T1000 (cell line): ENCODE measurements at regions not wholly inside any gene's neighbourhood (a gene's known extent, or its start where the extent isn't known, plus 50 kb on each side); places are given as distances from the start of the nearest gene placed in this dataset.
"Not testable (repeated sequence)": the region's sequence is repeated elsewhere in the genome, so short reads cannot be mapped to it uniquely, and the experiment has no call there.

Source experiments
- DNase-seq: peaks from one replicate; lab custom pipeline; 2025; ENCODE audit warnings: mixed read lengths; lab: John Stamatoyannopoulos, UW

- no peak for DNase-seq
Measured at GRCh38 chr1:168490306-168490705, 53.5 kb downstream of the XCL2 start.

- no peak for DNase-seq
Measured at GRCh38 chr1:168488138-168488537, 55.7 kb downstream of the XCL2 start.

GRCh38 chr1:168486820-168487219 lies 57.0 kb downstream of the XCL2 start:
- not testable (repeated sequence) for DNase-seq

- no peak for DNase-seq
Measured at GRCh38 chr1:168485048-168485447, 58.7 kb downstream of the XCL2 start.

- DNase-seq, result no peak
Measured at GRCh38 chr1:168484083-168484482, 59.7 kb downstream of the XCL2 start.

- DNase-seq, result no peak
Measured at GRCh38 chr1:168483539-168483938, 60.3 kb downstream of the XCL2 start.

GRCh38 chr1:168482106-168482505 lies 61.7 kb downstream of the XCL2 start:
- no peak for DNase-seq

- DNase-seq, result no peak
Measured at GRCh38 chr1:168481586-168481985, 62.2 kb downstream of the XCL2 start.

- DNase-seq, result no peak
Measured at GRCh38 chr1:168480997-168481396, 62.8 kb downstream of the XCL2 start.

GRCh38 chr1:168477792-168478191 lies 66.0 kb downstream of the XCL2 start:
- no peak for DNase-seq

- no peak for DNase-seq
Measured at GRCh38 chr1:168476588-168477385, 67.0 kb downstream of the XCL2 start.

- no peak for DNase-seq
Measured at GRCh38 chr1:168474322-168474721, 69.5 kb downstream of the XCL2 start.

GRCh38 chr1:168473126-168473525 lies 70.7 kb downstream of the XCL2 start:
- DNase-seq, result no peak

- no peak for DNase-seq
Measured at GRCh38 chr1:168472223-168472622, 71.6 kb downstream of the XCL2 start.

GRCh38 chr1:168470901-168471431 lies 72.8 kb downstream of the XCL2 start:
- DNase-seq, result peak; percentile 32

- DNase-seq, result no peak
Measured at GRCh38 chr1:168469690-168470089, 74.1 kb downstream of the XCL2 start.

- DNase-seq, result no peak
Measured at GRCh38 chr1:168468822-168469221, 75.0 kb downstream of the XCL2 start.

- DNase-seq, result no peak
Measured at GRCh38 chr1:168468042-168468809, 75.6 kb downstream of the XCL2 start.

GRCh38 chr1:168467452-168467851 lies 76.3 kb downstream of the XCL2 start:
- no peak for DNase-seq

- DNase-seq, result no peak
Measured at GRCh38 chr1:168466714-168467131, 77.1 kb downstream of the XCL2 start.

- no peak for DNase-seq
Measured at GRCh38 chr1:168466092-168466713, 77.6 kb downstream of the XCL2 start.

- not testable (repeated sequence) for DNase-seq
Measured at GRCh38 chr1:168461108-168461507, 82.7 kb downstream of the XCL2 start.

- DNase-seq, result not testable (repeated sequence)
Measured at GRCh38 chr1:168457296-168457695, 86.5 kb downstream of the XCL2 start.
